Body of pancreas (tissue), 4 donors: ENCODE measurements at regions not wholly inside any gene's neighbourhood (a gene's known extent, or its start where the extent isn't known, plus 50 kb on each side); places are given as distances from the start of the nearest gene placed in this dataset.

Source experiments
- ATAC-seq: fragments of 150-250 bp; one replicate; pipeline ENCODE4 v1.9.1; 2016
- DNase-seq, 4 donors: peaks; one replicate each; pipeline ENCODE4 v3.0.0-alpha.2; 2019
- H3K27ac ChIP-seq, 4 donors: fragments of 200-600 bp; sonication (generic); 1 replicate in 3 of 4; 2 replicates in 1 of 4; pipeline versions ENCODE4 v1.5.1 to v1.6.1; 2016 to 2019; ENCODE audit warnings: mild to moderate bottlenecking in 1 of 4, mixed read lengths in 1 of 4, moderate library complexity in 1 of 4
- H3K27me3 ChIP-seq, 2 donors: fragments of 200-600 bp; sonication (generic); one replicate each; pipeline ENCODE4 v1.6.0; 2016; ENCODE audit warnings: mild to moderate bottlenecking in 1 of 2
- H3K36me3 ChIP-seq, 2 donors: fragments of 200-600 bp; sonication (generic); replicated peaks in 1 of 2; 2 replicates each; pipeline ENCODE4 v1.5.1; 2016; ENCODE audit warnings: low read depth in 2 of 2; ENCODE audit not compliant: insufficient read depth in 1 of 2
- H3K4me1 ChIP-seq: fragments of 200-600 bp; sonication (generic); one replicate; pipeline ENCODE4 v1.6.0; 2016
- H3K4me3 ChIP-seq, 2 donors: fragments of 200-600 bp; sonication (generic); 1 replicate in 1 of 2; 2 replicates in 1 of 2; pipeline ENCODE4 v1.5.1; 2016 to 2019
- H3K9me3 ChIP-seq, 3 donors: fragments of 200-600 bp; sonication (generic); 1 replicate in 2 of 3; 2 replicates in 1 of 3; pipeline ENCODE4 v1.5.1; 2016
- CTCF ChIP-seq, 7 experiments: fragments of 450-650 bp in 4 of 7; fragments of 200-600 bp in 3 of 7; sonication (generic) in 3 of 7; IDR thresholded peaks; one replicate each; pipeline ENCODE4 v1.5.1; 2016 to 2019; ENCODE audit warnings: antibody characterized with exemption in 7 of 7
- POLR2A ChIP-seq, 3 donors: fragments of 450-650 bp; IDR thresholded peaks; one replicate each; pipeline ENCODE4 v1.6.1; 2016; ENCODE audit warnings: antibody characterized with exemption in 3 of 3, mild to moderate bottlenecking in 2 of 3
- WGBS, 2 donors: methylation state at CpG; one replicate each; pipeline ENCODE4 v1.1.5; 2017; 5-methylcytosine and 5-hydroxymethylcytosine counted together
- intact Hi-C: fragments of 100-400 bp; cut with DNase I; formaldehyde crosslinking; loops from one replicate; pipeline ENCODE4 v1.15.1; 2023

GRCh38 chr5:125703616-125704015 lies 719.6 kb upstream of the GRAMD2B start:
- Histone ChIP-seq H3K9me3 (no peaks in the 10 kb centered on the region), H3K27me3 (no peaks in the 10 kb centered on the region), H3K27ac (no peak overlapping the region), H3K4me3 (no peak overlapping the region), H3K36me3 (no peaks in the 10 kb centered on the region), H3K4me1 (peaks cover 17% of the 10 kb centered on the region)
- intact Hi-C loops, result no loop called here
- ATAC-seq, result no peak
- TF ChIP-seq CTCF (IDR thresholded peaks at IDR 0.05), result no peak
- no peak for TF ChIP-seq POLR2A (IDR thresholded peaks at IDR 0.05)
- DNase-seq, result no peak

DNA sequence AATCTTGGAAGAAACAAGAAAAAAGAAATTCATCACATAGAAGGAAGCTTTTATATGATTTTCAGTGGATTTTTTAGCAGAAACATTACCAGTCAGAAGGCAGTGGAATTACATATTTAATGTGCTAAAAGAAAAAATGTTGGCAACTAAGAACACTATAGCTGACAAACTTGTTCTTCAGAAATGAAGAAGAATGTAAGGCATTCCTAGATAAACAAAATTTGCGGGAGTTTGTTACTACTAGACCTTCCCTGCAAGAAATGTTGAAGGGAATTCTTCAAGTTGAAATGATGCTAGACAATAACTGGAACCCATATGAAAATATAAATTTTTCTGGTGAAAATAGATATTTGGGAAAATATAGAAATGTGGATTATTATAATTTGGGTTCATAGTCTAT lies 718.3 kb upstream of the GRAMD2B start:
- Histone ChIP-seq H3K9me3 (no peaks in the 10 kb centered on the region), H3K27me3 (no peaks in the 10 kb centered on the region), H3K4me1 (peaks cover 12% of the 10 kb centered on the region), H3K4me3 (no peak overlapping the region), H3K27ac (no peak overlapping the region), H3K36me3 (no peaks in the 10 kb centered on the region)
- no peak for TF ChIP-seq CTCF (IDR thresholded peaks at IDR 0.05)
- TF ChIP-seq POLR2A (IDR thresholded peaks at IDR 0.05), result no peak
- DNase-seq (no peak), ATAC-seq (no peak)
- intact Hi-C loops, result no loop called here
- 85% methylated on average over 1 of the region's 1 CpG for WGBS, 2 donors

GRCh38 chr5:125708583-125708982 lies 714.6 kb upstream of the GRAMD2B start:
- ATAC-seq, result no peak
- intact Hi-C loops, result no loop called here
- Histone ChIP-seq H3K27me3 (no peaks in the 10 kb centered on the region), H3K27ac (no peak overlapping the region), H3K9me3 (no peaks in the 10 kb centered on the region), H3K4me1 (peaks cover 16% of the 10 kb centered on the region), H3K4me3 (no peak overlapping the region), H3K36me3 (no peaks in the 10 kb centered on the region)
- 53 to 61% methylated on average over 2 of the region's 2 CpGs for WGBS, 2 donors
- no peak for DNase-seq
- TF ChIP-seq POLR2A (IDR thresholded peaks at IDR 0.05), result no peak
- no peak for TF ChIP-seq CTCF (IDR thresholded peaks at IDR 0.05)

- WGBS, 2 donors, result 93 to 99% methylated on average over 2 of the region's 2 CpGs
- Histone ChIP-seq H3K4me3 (no peak overlapping the region), H3K36me3 (no peaks in the 10 kb centered on the region), H3K4me1 (peaks cover 16% of the 10 kb centered on the region), H3K9me3 (no peaks in the 10 kb centered on the region), H3K27me3 (no peaks in the 10 kb centered on the region), H3K27ac (no peak overlapping the region)
- intact Hi-C loops, result no loop called here
- ATAC-seq, result no peak
- DNase-seq, result no peak
- no peak for TF ChIP-seq CTCF (IDR thresholded peaks at IDR 0.05)
- TF ChIP-seq POLR2A (IDR thresholded peaks at IDR 0.05), result no peak
Measured at GRCh38 chr5:125710745-125711144, 712.5 kb upstream of the GRAMD2B start.

DNA sequence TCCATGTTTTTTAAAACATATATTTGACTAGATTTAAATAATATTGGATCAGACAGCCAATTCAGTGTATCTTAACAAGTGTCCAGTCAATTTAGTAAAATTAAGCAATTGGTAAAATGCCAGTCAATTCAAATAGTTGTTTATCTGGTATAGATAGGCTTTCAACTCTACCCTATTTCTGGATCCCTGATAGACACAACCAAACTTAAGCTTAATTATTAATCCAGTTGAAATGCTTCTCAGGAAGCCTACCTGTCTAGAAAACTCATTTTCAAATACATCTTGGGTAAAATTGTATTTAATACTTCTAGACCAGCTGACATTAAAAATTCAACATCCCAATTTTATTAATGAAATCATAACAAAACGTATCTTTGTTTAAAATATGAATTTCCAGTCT lies 710.8 kb upstream of the GRAMD2B start:
- H3K4me1 ChIP-seq, result peaks cover 16% of the 10 kb centered on the region
- no peaks in the 10 kb centered on the region for H3K9me3 ChIP-seq
- ATAC-seq, result peak; percentile 56
- no peak for DNase-seq
- 27 to 31% methylated on average over 1 of the region's 1 CpG for WGBS, 2 donors
- intact Hi-C loops, result no loop called here
- no peak overlapping the region for H3K27ac ChIP-seq
- H3K27me3 ChIP-seq, result no peaks in the 10 kb centered on the region
- no peaks in the 10 kb centered on the region for H3K36me3 ChIP-seq
- TF ChIP-seq POLR2A (IDR thresholded peaks at IDR 0.05), result no peak
- TF ChIP-seq CTCF (IDR thresholded peaks at IDR 0.05), result no peak
- no peak overlapping the region for H3K4me3 ChIP-seq
